A549 (cell line): ENCODE measurements at regions not wholly inside any gene's neighbourhood (a gene's known extent, or its start where the extent isn't known, plus 50 kb on each side); places are given as distances from the start of the nearest gene placed in this dataset.

ENCODE experiments used
- ATAC-seq, 2 experiments: fragments of 200-7000 bp in 1 of 2; fragments of >200 bp in 1 of 2; cut with Nextera tagmentation in 1 of 2; cut with Tn5 transposase in 1 of 2; 3 replicates each; pipeline versions ENCODE4 v1.8.0 to v1.9.1; 2018 to 2020; ENCODE audit warnings: mild to moderate bottlenecking in 1 of 2, moderate library complexity in 1 of 2
- CTCF ChIA-PET: fragments of 300-600 bp; sonication (Branson Sonifier 250); formaldehyde crosslinking; extraction: SDS; loops from one replicate; lab custom pipeline; 2021; ENCODE audit warnings: antibody characterized with exemption, inconsistent platforms; lab: Yijun Ruan, JAX
- POLR2A ChIA-PET: fragments of 350-600 bp; formaldehyde crosslinking; extraction: SDS; loops from one replicate; lab custom pipeline; 2021; ENCODE audit warnings: antibody characterized with exemption, inconsistent platforms; lab: Yijun Ruan, JAX
- DNase-seq, 2 experiments: peaks; one replicate each; pipeline versions ENCODE4 v3.0.0 to v3.0.0-alpha.2; 2011 to 2016; ENCODE audit warnings: low read depth in 1 of 2, low spot score in 1 of 2
- FAIRE-seq: peaks from 2 replicates; lab custom pipeline; 2011; peaks lifted over from hg19 to GRCh38; lab: Jason Lieb, UNC
- H3K27ac ChIP-seq, 2 experiments: fragments of >200 bp; sonication (Bioruptor Twin); formaldehyde crosslinking; 3 replicates each; pipeline ENCODE4 v1.5.1; 2016 to 2017
- H3K4me1 ChIP-seq: fragments of >200 bp; sonication (Bioruptor Twin); formaldehyde crosslinking; 3 replicates; pipeline ENCODE4 v1.6.1; 2016
- H3K4me2 ChIP-seq: fragments of >200 bp; sonication (Bioruptor Twin); formaldehyde crosslinking; 3 replicates; pipeline ENCODE4 v1.6.1; 2016
- H3K4me3 ChIP-seq: fragments of >200 bp; sonication (Bioruptor Twin); formaldehyde crosslinking; 3 replicates; pipeline ENCODE4 v1.5.1; 2016
- H3K9me3 ChIP-seq: fragments of >200 bp; sonication (Bioruptor Twin); formaldehyde crosslinking; 3 replicates; pipeline ENCODE4 v1.6.1; 2016
- CBX2 ChIP-seq: fragments of 200-600 bp; sonication (generic); IDR thresholded peaks from 2 replicates; pipeline ENCODE4 v1.6.1; 2016; ENCODE audit warnings: low read depth, mild to moderate bottlenecking, borderline replicate concordance
- CHD2 ChIP-seq: fragments of 150-350 bp; IDR thresholded peaks from 2 replicates; pipeline ENCODE4 v1.6.1; 2014; ENCODE audit warnings: low read length; ENCODE audit not compliant: partially characterized antibody
- CHD4 ChIP-seq: fragments of 200-600 bp; sonication (generic); IDR thresholded peaks from 2 replicates; pipeline ENCODE4 v1.6.1; 2016; ENCODE audit warnings: antibody characterized with exemption, mild to moderate bottlenecking, borderline replicate concordance
- EHF ChIP-seq: fragments of 250-450 bp; sonication (Bioruptor Pico); IDR thresholded peaks from 2 replicates; pipeline ENCODE4 v1.5.0; 2020; ENCODE audit warnings: mild to moderate bottlenecking
- EHMT2 ChIP-seq: fragments of 200-600 bp; sonication (generic); IDR thresholded peaks from 2 replicates; pipeline ENCODE4 v1.6.1; 2016; ENCODE audit warnings: antibody characterized with exemption, low read depth, mild to moderate bottlenecking, moderate library complexity
- EP300 ChIP-seq, 2 experiments: fragments of >200 bp; sonication (Bioruptor Twin); formaldehyde crosslinking; IDR thresholded peaks; 2 replicates in 1 of 2; 3 replicates in 1 of 2; pipeline ENCODE4 v1.6.1; 2016 to 2017
- FOSL2 ChIP-seq, 2 experiments: fragments of 450-650 bp in 1 of 2; fragments of >200 bp in 1 of 2; sonication (Bioruptor Twin) in 1 of 2; formaldehyde crosslinking; IDR thresholded peaks; 2 replicates each; pipeline versions ENCODE4 v1.5.0 to v1.6.1; 2016 to 2020; ENCODE audit warnings: mild to moderate bottlenecking in 1 of 2, moderate library complexity in 1 of 2
- HMGXB4 ChIP-seq: fragments of 250-450 bp; sonication (Bioruptor Pico); IDR thresholded peaks from 2 replicates; pipeline ENCODE4 v1.5.0; 2021; ENCODE audit warnings: mild to moderate bottlenecking, moderate library complexity, borderline replicate concordance
- HOXA7 ChIP-seq: fragments of 250-450 bp; sonication (Bioruptor Pico); IDR thresholded peaks from 2 replicates; pipeline ENCODE4 v1.5.0; 2020; ENCODE audit warnings: mild to moderate bottlenecking, moderate library complexity
- HOXB13 ChIP-seq: fragments of 250-450 bp; sonication (Bioruptor Pico); IDR thresholded peaks from 2 replicates; pipeline ENCODE4 v1.5.0; 2020; ENCODE audit warnings: low read depth, mild to moderate bottlenecking, moderate library complexity
- HOXB5 ChIP-seq: fragments of 250-450 bp; sonication (Bioruptor Pico); IDR thresholded peaks from 2 replicates; pipeline ENCODE4 v1.5.0; 2020; ENCODE audit warnings: mild to moderate bottlenecking, moderate library complexity
- JUN ChIP-seq, 2 experiments: fragments of >200 bp; sonication (Bioruptor Twin); formaldehyde crosslinking; IDR thresholded peaks; 2 replicates in 1 of 2; 3 replicates in 1 of 2; pipeline ENCODE4 v1.6.1; 2016 to 2017
- JUNB ChIP-seq: fragments of >200 bp; sonication (Bioruptor Twin); formaldehyde crosslinking; IDR thresholded peaks from 2 replicates; pipeline ENCODE4 v1.6.1; 2016
- MYC ChIP-seq: IDR thresholded peaks from 2 replicates; pipeline ENCODE4 v1.6.1; 2012; ENCODE audit warnings: mild to moderate bottlenecking, inconsistent platforms, low read length, improper control_type of control experiment, borderline replicate concordance
- NPAS2 ChIP-seq: fragments of 250-450 bp; sonication (Bioruptor Pico); IDR thresholded peaks from 2 replicates; pipeline ENCODE4 v1.8.0; 2022; ENCODE audit warnings: mild to moderate bottlenecking, moderate library complexity, borderline replicate concordance
- POLR2A ChIP-seq: IDR thresholded peaks from 2 replicates; pipeline ENCODE4 v1.6.1; 2012; ENCODE audit warnings: mild to moderate bottlenecking, low read length
- RAD21 ChIP-seq, 2 experiments: fragments of >200 bp in 1 of 2; sonication (Bioruptor Twin) in 1 of 2; formaldehyde crosslinking in 1 of 2; IDR thresholded peaks in 1 of 2; conservative IDR thresholded peaks in 1 of 2; 2 replicates in 1 of 2; 3 replicates in 1 of 2; pipeline ENCODE4 v1.6.1; 2012 to 2018; ENCODE audit warnings: inconsistent platforms in 1 of 2
- RCOR1 ChIP-seq: fragments of 150-350 bp; IDR thresholded peaks from 2 replicates; pipeline ENCODE4 v1.6.1; 2014; ENCODE audit warnings: antibody characterized with exemption, low read length, low read depth
- SMC3 ChIP-seq: fragments of >200 bp; sonication (Bioruptor Twin); formaldehyde crosslinking; IDR thresholded peaks from 3 replicates; pipeline ENCODE4 v1.6.1; 2018; ENCODE audit warnings: inconsistent platforms
- TFCP2L1 ChIP-seq: fragments of 250-450 bp; sonication (Bioruptor Pico); IDR thresholded peaks from 2 replicates; pipeline ENCODE4 v1.5.0; 2021; ENCODE audit warnings: mild to moderate bottlenecking
- ZFP36 ChIP-seq: fragments of 450-650 bp; IDR thresholded peaks from 2 replicates; pipeline ENCODE4 v1.6.1; 2014; ENCODE audit warnings: borderline replicate concordance; ENCODE audit not compliant: partially characterized antibody
- WGBS: methylation state at CpG from one replicate; pipeline ENCODE4 v1.1.6; 2017; ENCODE audit errors: missing lambda C conversion rate; 5-methylcytosine and 5-hydroxymethylcytosine counted together
- TF ChIP-seq, protein P1 (sequence below): fragments of >200 bp; sonication (Bioruptor Twin); formaldehyde crosslinking; IDR thresholded peaks from 3 replicates; pipeline ENCODE4 v1.6.1; 2016
- TF ChIP-seq, protein P2 (sequence below): IDR thresholded peaks from 2 replicates; pipeline ENCODE4 v1.6.1; 2012; ENCODE audit warnings: low read depth, borderline replicate concordance

GRCh38 chr1:105641407-105641806 lies 1415.1 kb upstream of the PRMT6 start:
- no peaks in the 10 kb centered on the region for H3K9me3 ChIP-seq
- no peak overlapping the region for H3K4me3 ChIP-seq
- H3K4me1 ChIP-seq, result no peaks in the 10 kb centered on the region
- WGBS, result 0% methylated on average over 1 of the region's 1 CpG
- TF ChIP-seq EP300 (IDR thresholded peaks at IDR 0.05) (no peak), POLR2A (no peak), EHMT2 (no peak), CHD2 (no peak), ZFP36 (no peak), TFCP2L1 (CRISPR knock-in tag) (no peak), HMGXB4 (CRISPR knock-in tag) (no peak), CHD4 (no peak), EHF (CRISPR knock-in tag) (no peak), RAD21 (conservative IDR thresholded peaks at IDR 0.05 in 1 of 2, IDR thresholded peaks at IDR 0.05 in 1 of 2) (no peak), MYC (no peak), JUNB (no peak), FOSL2 (IDR thresholded peaks at IDR 0.05) (no peak), FOSL2 (CRISPR knock-in tag; IDR thresholded peaks at IDR 0.05) (no peak)
- TF ChIP-seq, protein P1, sequence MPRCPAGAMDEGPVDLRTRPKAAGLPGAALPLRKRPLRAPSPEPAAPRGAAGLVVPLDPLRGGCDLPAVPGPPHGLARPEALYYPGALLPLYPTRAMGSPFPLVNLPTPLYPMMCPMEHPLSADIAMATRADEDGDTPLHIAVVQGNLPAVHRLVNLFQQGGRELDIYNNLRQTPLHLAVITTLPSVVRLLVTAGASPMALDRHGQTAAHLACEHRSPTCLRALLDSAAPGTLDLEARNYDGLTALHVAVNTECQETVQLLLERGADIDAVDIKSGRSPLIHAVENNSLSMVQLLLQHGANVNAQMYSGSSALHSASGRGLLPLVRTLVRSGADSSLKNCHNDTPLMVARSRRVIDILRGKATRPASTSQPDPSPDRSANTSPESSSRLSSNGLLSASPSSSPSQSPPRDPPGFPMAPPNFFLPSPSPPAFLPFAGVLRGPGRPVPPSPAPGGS, result no peak
- TF ChIP-seq, all 56 proteins: peak for 0
- DNase-seq (no peak), ATAC-seq (no peak), FAIRE-seq (no peak)
- ChIA-PET CTCF (no interaction called here), POLR2A (no interaction called here)
- Histone ChIP-seq H3K27ac (no peak overlapping the region), H3K4me2 (no peak overlapping the region)

DNA sequence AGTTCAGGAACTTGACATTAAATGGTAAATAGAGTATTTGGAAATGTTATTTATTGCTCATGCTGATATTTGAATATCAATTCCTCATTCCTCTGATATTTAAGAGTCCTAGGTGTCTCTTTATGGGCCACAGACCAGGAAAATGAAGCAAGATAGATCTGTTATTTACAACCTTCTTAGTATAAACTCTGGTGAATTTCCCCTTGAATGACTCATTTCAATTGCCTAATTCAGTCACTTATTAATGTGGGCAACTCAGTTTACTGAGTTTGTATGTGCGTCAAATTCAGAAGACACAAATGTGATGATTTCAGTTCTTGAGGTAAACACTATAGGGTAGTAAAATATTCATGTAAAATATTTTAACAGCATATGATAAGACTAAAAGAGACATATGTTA lies 1404.4 kb upstream of the PRMT6 start:
- POLR2A ChIA-PET, result no interaction called here
- CTCF ChIA-PET, result no interaction called here
- Histone ChIP-seq H3K9me3 (no peaks in the 10 kb centered on the region), H3K27ac (no peak overlapping the region), H3K4me1 (no peaks in the 10 kb centered on the region), H3K4me3 (no peak overlapping the region), H3K4me2 (no peak overlapping the region)
- 63% methylated on average over 1 of the region's 1 CpG for WGBS
- TF ChIP-seq NPAS2 (CRISPR knock-in tag) (no peak), CHD4 (no peak), SMC3 (no peak), RAD21 (conservative IDR thresholded peaks at IDR 0.05 in 1 of 2, IDR thresholded peaks at IDR 0.05 in 1 of 2) (no peak)
- no peak for FAIRE-seq
- DNase-seq, result no peak
- no peak for ATAC-seq

DNA sequence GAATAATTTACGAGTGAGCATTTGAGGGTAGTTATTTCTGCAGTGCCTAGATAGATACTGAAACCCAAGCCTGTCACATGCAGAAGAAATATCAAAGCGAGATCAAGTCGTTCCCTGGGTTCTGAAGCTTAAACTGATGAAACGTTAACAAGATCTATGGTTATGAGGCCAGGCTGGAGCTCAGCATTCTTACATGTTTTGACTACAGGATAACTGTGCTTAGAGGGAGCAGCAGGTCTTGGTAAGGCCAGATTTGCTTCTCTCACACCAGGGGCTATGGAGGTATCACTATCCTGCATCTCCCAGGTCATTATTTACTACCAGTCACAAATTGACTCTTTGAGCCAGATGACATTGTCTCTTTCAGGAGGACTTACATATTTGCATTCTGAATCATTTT lies 1401.4 kb upstream of the PRMT6 start:
- no peaks in the 10 kb centered on the region for H3K9me3 ChIP-seq
- POLR2A ChIA-PET, result no interaction called here
- CTCF ChIA-PET, result no interaction called here
- H3K4me3 ChIP-seq, result no peak overlapping the region
- TF ChIP-seq HOXA7 (CRISPR knock-in tag), result no peak
- TF ChIP-seq CBX2, result no peak
- ATAC-seq (no peak), FAIRE-seq (no peak), DNase-seq (no peak)
- no peak overlapping the region for H3K4me2 ChIP-seq
- 0% methylated on average over 3 of the region's 4 CpGs for WGBS
- no peak overlapping the region for H3K27ac ChIP-seq
- H3K4me1 ChIP-seq, result no peaks in the 10 kb centered on the region

- no peak for ATAC-seq
- no peak for DNase-seq
- no peak for FAIRE-seq
- Histone ChIP-seq H3K27ac (no peak overlapping the region), H3K9me3 (no peaks in the 10 kb centered on the region), H3K4me2 (no peak overlapping the region), H3K4me1 (no peaks in the 10 kb centered on the region), H3K4me3 (no peak overlapping the region)
- CTCF ChIA-PET, result no interaction called here
- POLR2A ChIA-PET, result no interaction called here
- 10% methylated on average over 5 of the region's 5 CpGs for WGBS
- no peak for TF ChIP-seq HOXA7 (CRISPR knock-in tag)
- no peak for TF ChIP-seq CHD2
- TF ChIP-seq HOXB13 (CRISPR knock-in tag), result no peak
- TF ChIP-seq HOXB5 (CRISPR knock-in tag), result no peak
- no peak for TF ChIP-seq JUNB
- no peak for TF ChIP-seq RAD21 (conservative IDR thresholded peaks at IDR 0.05 in 1 of 2, IDR thresholded peaks at IDR 0.05 in 1 of 2)
- no peak for TF ChIP-seq HMGXB4 (CRISPR knock-in tag)
- TF ChIP-seq RCOR1, result no peak
- no peak for TF ChIP-seq JUN (IDR thresholded peaks at IDR 0.05)
- TF ChIP-seq, protein P2, sequence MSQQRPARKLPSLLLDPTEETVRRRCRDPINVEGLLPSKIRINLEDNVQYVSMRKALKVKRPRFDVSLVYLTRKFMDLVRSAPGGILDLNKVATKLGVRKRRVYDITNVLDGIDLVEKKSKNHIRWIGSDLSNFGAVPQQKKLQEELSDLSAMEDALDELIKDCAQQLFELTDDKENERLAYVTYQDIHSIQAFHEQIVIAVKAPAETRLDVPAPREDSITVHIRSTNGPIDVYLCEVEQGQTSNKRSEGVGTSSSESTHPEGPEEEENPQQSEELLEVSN, result no peak
- no peak for TF ChIP-seq NPAS2 (CRISPR knock-in tag)
Measured at GRCh38 chr1:105664495-105664894, 1392.0 kb upstream of the PRMT6 start.
